ENCODE measurements at regions not wholly inside any gene's neighbourhood (a gene's known extent, or its start where the extent isn't known, plus 50 kb on each side); places are given as distances from the start of the nearest gene placed in this dataset.

- TF ChIP-seq REST (IDR thresholded peaks at IDR 0.05; ENCODE audit: borderline replicate concordance) (no peak), SMC3 (conservative IDR thresholded peaks at IDR 0.05; ENCODE audit: poor library complexity) (no peak), CTCF (IDR thresholded peaks at IDR 0.05; ENCODE audit: poor library complexity, severe bottlenecking) (no peak), POLR2AphosphoS5 (IDR thresholded peaks at IDR 0.05) (no peak), EZH2 (IDR thresholded peaks at IDR 0.05; ENCODE audit: borderline replicate concordance, insufficient read depth, low read length, poor library complexity, severe bottlenecking) (no peak), TAF1 (IDR thresholded peaks at IDR 0.05; ENCODE audit: low read depth) (no peak)
These were observed 1142.8 kb downstream of the RPIA start for GRCh38 chr2:89834306-89834705.
